Ishikawa (cell line): ENCODE measurements at regions not wholly inside any gene's neighbourhood (a gene's known extent, or its start where the extent isn't known, plus 50 kb on each side); places are given as distances from the start of the nearest gene placed in this dataset.

ENCODE experiments used
- CEBPB ChIP-seq: IDR thresholded peaks from 2 replicates; pipeline ENCODE4 v1.6.1; 2012
- CREB1 ChIP-seq: IDR thresholded peaks from 2 replicates; pipeline ENCODE4 v1.6.1; 2012; ENCODE audit warnings: low read depth
- EGR1 ChIP-seq: IDR thresholded peaks from 2 replicates; pipeline ENCODE4 v1.6.1; 2012
- EP300 ChIP-seq: IDR thresholded peaks from 2 replicates; pipeline ENCODE4 v1.6.1; 2012; ENCODE audit warnings: borderline replicate concordance
- FOXM1 ChIP-seq: IDR thresholded peaks from 2 replicates; pipeline ENCODE4 v1.6.1; 2012; ENCODE audit warnings: low read depth, borderline replicate concordance
- MAX ChIP-seq: IDR thresholded peaks from 2 replicates; pipeline ENCODE4 v1.6.1; 2012
- NFIC ChIP-seq: IDR thresholded peaks from 2 replicates; pipeline ENCODE4 v1.6.1; 2012
- RAD21 ChIP-seq: IDR thresholded peaks from 2 replicates; pipeline ENCODE4 v1.6.1; 2012; ENCODE audit warnings: low read depth
- REST ChIP-seq: IDR thresholded peaks from 2 replicates; pipeline ENCODE4 v1.6.1; 2012; ENCODE audit warnings: low read depth, mild to moderate bottlenecking
- TAF1 ChIP-seq: IDR thresholded peaks from 2 replicates; pipeline ENCODE4 v1.6.1; 2012; ENCODE audit warnings: low read depth, mild to moderate bottlenecking
- TCF12 ChIP-seq: IDR thresholded peaks from 2 replicates; pipeline ENCODE4 v1.6.1; 2012; ENCODE audit warnings: low read depth
- TEAD4 ChIP-seq: IDR thresholded peaks from 2 replicates; pipeline ENCODE4 v1.6.1; 2012
- USF1 ChIP-seq: IDR thresholded peaks from 2 replicates; pipeline ENCODE4 v1.6.1; 2012
- YY1 ChIP-seq: IDR thresholded peaks from 2 replicates; pipeline ENCODE4 v1.6.1; 2012; ENCODE audit warnings: low read depth
- ZBTB7A ChIP-seq: IDR thresholded peaks from 2 replicates; pipeline ENCODE4 v1.6.1; 2012; ENCODE audit warnings: low read depth

GRCh38 chr13:73957889-73958288 lies 176.3 kb downstream of the KLF12 start:
- TF ChIP-seq YY1 (no peak), EP300 (no peak), EGR1 (no peak), TCF12 (no peak), NFIC (no peak), CREB1 (no peak), TEAD4 (no peak), RAD21 (no peak), USF1 (no peak), ZBTB7A (no peak), MAX (no peak), TAF1 (no peak), REST (no peak), CEBPB (no peak), FOXM1 (no peak)

- TF ChIP-seq MAX: no peak
- TF ChIP-seq CEBPB: no peak
- TF ChIP-seq RAD21: no peak
- TF ChIP-seq TEAD4: no peak
- TF ChIP-seq ZBTB7A: no peak
- no peak for TF ChIP-seq EP300
- no peak for TF ChIP-seq YY1
- no peak for TF ChIP-seq TAF1
- no peak for TF ChIP-seq FOXM1
- no peak for TF ChIP-seq EGR1
- no peak for TF ChIP-seq CREB1
- no peak for TF ChIP-seq TCF12
- TF ChIP-seq REST: no peak
- TF ChIP-seq USF1: no peak
- TF ChIP-seq NFIC: no peak
Observed at GRCh38 chr13:73956795-73957408, 177.3 kb downstream of the KLF12 start.

- TF ChIP-seq CEBPB (no peak), YY1 (no peak), REST (no peak), ZBTB7A (no peak), NFIC (no peak), EP300 (no peak), TEAD4 (no peak), EGR1 (no peak), FOXM1 (no peak), TCF12 (no peak), RAD21 (no peak), CREB1 (no peak), MAX (no peak), TAF1 (no peak), USF1 (no peak)
Observed at GRCh38 chr13:73955977-73956500, 178.2 kb downstream of the KLF12 start.
